Panc1 (cell line): ENCODE measurements at regions not wholly inside any gene's neighbourhood (a gene's known extent, or its start where the extent isn't known, plus 50 kb on each side); places are given as distances from the start of the nearest gene placed in this dataset.

Experiments used
- ATAC-seq: fragments of 200-7000 bp; cut with Tn5 transposase; 2 replicates; pipeline ENCODE4 v1.9.1; 2020; ENCODE audit warnings: mild to moderate bottlenecking, moderate library complexity
- BruUV-seq: library from RNA; stranded (reverse); fragments of 400-500 nt; replicated peaks from 2 replicates; lab custom pipeline; 2021; lab: Mats Ljungman, UMichigan
- CTCF ChIA-PET: fragments of 300-600 bp; sonication (Branson Sonifier 250); formaldehyde crosslinking; loops from one replicate; lab custom pipeline; 2022; ENCODE audit warnings: antibody characterized with exemption; lab: Charles Lee
- POLR2A ChIA-PET: fragments of 300-600 bp; sonication (Branson Sonifier 250); formaldehyde crosslinking; loops from one replicate; lab custom pipeline; 2022; ENCODE audit warnings: antibody characterized with exemption; lab: Charles Lee
- DNase-seq: peaks from one replicate; pipeline ENCODE4 v3.0.0-alpha.2; 2010; ENCODE audit warnings: low read depth, low spot score
- H3K27ac ChIP-seq: 2 replicates; pipeline ENCODE4 v1.5.1; 2011; ENCODE audit warnings: mild to moderate bottlenecking, low read length, inconsistent platforms
- H3K27me3 ChIP-seq: fragments of 200-500 bp; sonication (Bioruptor generic); 2 replicates; pipeline ENCODE4 v1.6.0; 2014; ENCODE audit warnings: low read length, inconsistent platforms; ENCODE audit not compliant: control insufficient read depth, insufficient read depth
- H3K36me3 ChIP-seq: fragments of 200-500 bp; sonication (Bioruptor generic); 2 replicates; pipeline ENCODE4 v1.5.1; 2014; ENCODE audit warnings: inconsistent platforms, mild to moderate bottlenecking, low read length, moderate library complexity; ENCODE audit not compliant: control insufficient read depth, insufficient read depth
- H3K4me1 ChIP-seq: 2 replicates; pipeline ENCODE4 v1.5.1; 2011; ENCODE audit warnings: inconsistent platforms, mild to moderate bottlenecking, low read length, moderate library complexity; ENCODE audit not compliant: control insufficient read depth, insufficient read depth
- H3K4me3 ChIP-seq, 2 experiments: 2 replicates each; pipeline ENCODE4 v1.5.1; 2011 to 2012; ENCODE audit warnings: low read depth in 2 of 2, low read length in 2 of 2, mild to moderate bottlenecking in 2 of 2, inconsistent platforms in 1 of 2, moderate library complexity in 1 of 2
- H3K9me3 ChIP-seq: fragments of 200-500 bp; sonication (Bioruptor generic); 2 replicates; pipeline ENCODE4 v1.5.1; 2014; ENCODE audit warnings: low read depth, mild to moderate bottlenecking, inconsistent platforms, low read length, moderate library complexity; ENCODE audit not compliant: control insufficient read depth, insufficient read depth
- CTCF ChIP-seq: fragments of 450-650 bp; IDR thresholded peaks from 2 replicates; pipeline ENCODE4 v1.5.1; 2017; ENCODE audit warnings: mild to moderate bottlenecking
- POLR2AphosphoS5 ChIP-seq: IDR thresholded peaks from 2 replicates; pipeline ENCODE4 v1.6.1; 2012; ENCODE audit warnings: mild to moderate bottlenecking, low read depth, low read length, moderate library complexity
- REST ChIP-seq, 2 experiments: IDR thresholded peaks; 2 replicates each; pipeline ENCODE4 v1.6.1; 2011 to 2012; ENCODE audit warnings: low read depth in 2 of 2, control low read depth in 1 of 2, low read length in 1 of 2, mild to moderate bottlenecking in 1 of 2, moderate library complexity in 1 of 2; ENCODE audit not compliant: insufficient read depth in 1 of 2
- SIN3A ChIP-seq: IDR thresholded peaks from 2 replicates; pipeline ENCODE4 v1.6.1; 2012; ENCODE audit warnings: low read depth, mild to moderate bottlenecking, low read length, moderate library complexity, borderline replicate concordance; ENCODE audit not compliant: insufficient read depth
- TCF7L2 ChIP-seq: IDR thresholded peaks from 2 replicates; pipeline ENCODE4 v1.6.1; 2011; ENCODE audit warnings: mild to moderate bottlenecking, low read depth, low read length, inconsistent platforms
- in situ Hi-C: cut with HindIII; loops from 2 replicates; pipeline ENCODE4 v1.10.0; 2016; ENCODE audit warnings: low sequenced_read_pairs, low pct_unique_long_range_greater_than_20kb
- intact Hi-C: fragments of 100-400 bp; cut with micrococcal nuclease; formaldehyde crosslinking; loops from one replicate; pipeline ENCODE4 v1.10.0; 2022; ENCODE audit not compliant: unreplicated experiment

- ATAC-seq, result no peak
- intact Hi-C loops (no loop called here), in situ Hi-C loops (no loop called here)
- ChIA-PET POLR2A (no interaction called here), CTCF (no interaction called here)
- no peaks in the 10 kb centered on the region for H3K36me3 ChIP-seq
- no peak for DNase-seq
- no peaks in the 10 kb centered on the region for H3K27me3 ChIP-seq
- TF ChIP-seq POLR2AphosphoS5 (no peak), CTCF (no peak), SIN3A (no peak), REST (IDR thresholded peaks at IDR 0.05; ENCODE audit: insufficient read depth in 1 of 2, low read depth in 2 of 2, low read length in 1 of 2) (no peak), TCF7L2 (no peak)
- no peak overlapping the region for H3K4me3 ChIP-seq
- no peaks in the 10 kb centered on the region for H3K9me3 ChIP-seq
- BruUV-seq, result no TSS peak
- no peaks in the 10 kb centered on the region for H3K4me1 ChIP-seq
- H3K27ac ChIP-seq, result no peak overlapping the region; the same call in 1 of the 2 replicates
These were observed 117.3 kb upstream of the CDK6 start for GRCh38 chr7:92953657-92954056.

GRCh38 chr7:92949748-92950147 lies 113.4 kb upstream of the CDK6 start:
- ChIA-PET POLR2A (no interaction called here), CTCF (no interaction called here)
- H3K36me3 ChIP-seq, result no peaks in the 10 kb centered on the region
- H3K4me3 ChIP-seq, result no peak overlapping the region
- in situ Hi-C loops, result no loop called here
- no peak for TF ChIP-seq SIN3A
- no peak for TF ChIP-seq CTCF
- DNase-seq, result no peak
- no TSS peak for BruUV-seq
- H3K27ac ChIP-seq, result no peak overlapping the region
- no peak for ATAC-seq
- no peaks in the 10 kb centered on the region for H3K27me3 ChIP-seq
- H3K4me1 ChIP-seq, result no peaks in the 10 kb centered on the region
- intact Hi-C loops, result loop anchor here (10.0 kb wide), 1 partner anchor 85 kb away; no protein-coding TSS in a partner anchor
- no peaks in the 10 kb centered on the region for H3K9me3 ChIP-seq

- no peak for TF ChIP-seq POLR2AphosphoS5
- no peak for TF ChIP-seq SIN3A
- no peak for TF ChIP-seq TCF7L2
- no peak for TF ChIP-seq CTCF
- TF ChIP-seq REST (IDR thresholded peaks at IDR 0.05; ENCODE audit: insufficient read depth in 1 of 2, low read depth in 2 of 2, low read length in 1 of 2), result no peak
- Histone ChIP-seq H3K9me3 (peaks cover 11% of the 10 kb centered on the region; the same call in 1 of the 2 replicates), H3K27ac (no peak overlapping the region), H3K4me3 (no peak overlapping the region), H3K27me3 (no peaks in the 10 kb centered on the region), H3K36me3 (no peaks in the 10 kb centered on the region), H3K4me1 (no peaks in the 10 kb centered on the region)
- DNase-seq, result no peak
- CTCF ChIA-PET, result no interaction called here
- intact Hi-C loops, result loop anchor here (10.0 kb wide), 1 partner anchor 89 kb away; no protein-coding TSS in a partner anchor
- no peak for ATAC-seq
- BruUV-seq, result no TSS peak
- POLR2A ChIA-PET, result no interaction called here
- in situ Hi-C loops, result no loop called here
These were observed 109.5 kb upstream of the CDK6 start for GRCh38 chr7:92945840-92946239.
